Hematopoietic multipotent progenitor cell treated with erythropoietin and hydrocortisone succinate and interleukin-3 and kit ligand, for 6 days (in vitro differentiated cells): ENCODE measurements at regions not wholly inside any gene's neighbourhood (a gene's known extent, or its start where the extent isn't known, plus 50 kb on each side); places are given as distances from the start of the nearest gene placed in this dataset.
A peak's percentile ranks its signal among the peaks of the same experiment; 100 is the strongest.
"Not testable (repeated sequence)": the region's sequence is repeated elsewhere in the genome, so short reads cannot be mapped to it uniquely, and the experiment has no call there.

ENCODE experiments used
- DNase-seq: peaks from one replicate; pipeline ENCODE4 v3.0.0-alpha.2; 2015

GRCh38 chr1:83208540-83208939, 790.4 kb downstream of the TTLL7 start:
- not testable (repeated sequence) for DNase-seq

- DNase-seq, result not testable (repeated sequence)
These were observed 804.3 kb downstream of the TTLL7 start for GRCh38 chr1:83194610-83195009.

- DNase-seq, result not testable (repeated sequence)
These were observed 816.8 kb downstream of the TTLL7 start for GRCh38 chr1:83182033-83182728.

- DNase-seq, result not testable (repeated sequence)
These were observed 818.3 kb downstream of the TTLL7 start for GRCh38 chr1:83180621-83181020.

- not testable (repeated sequence) for DNase-seq
These were observed 831.3 kb downstream of the TTLL7 start for GRCh38 chr1:83167634-83168033.

GRCh38 chr1:83163879-83164475, 835.0 kb downstream of the TTLL7 start:
- DNase-seq, result not testable (repeated sequence)

- DNase-seq, result not testable (repeated sequence)
These were observed 840.0 kb downstream of the TTLL7 start for GRCh38 chr1:83158924-83159323.

- not testable (repeated sequence) for DNase-seq
These were observed 844.6 kb downstream of the TTLL7 start for GRCh38 chr1:83154306-83154705.

- DNase-seq, result not testable (repeated sequence)
These were observed 847.6 kb downstream of the TTLL7 start for GRCh38 chr1:83151167-83151898.

- DNase-seq, result not testable (repeated sequence)
These were observed 848.5 kb downstream of the TTLL7 start for GRCh38 chr1:83150479-83150878.

GRCh38 chr1:83145820-83146219, 853.1 kb downstream of the TTLL7 start:
- not testable (repeated sequence) for DNase-seq

GRCh38 chr1:83142802-83143201, 856.1 kb downstream of the TTLL7 start:
- peak; percentile 12 for DNase-seq

GRCh38 chr1:83135524-83136157, 863.3 kb downstream of the TTLL7 start:
- DNase-seq, result not testable (repeated sequence)

- DNase-seq, result not testable (repeated sequence)
These were observed 864.5 kb downstream of the TTLL7 start for GRCh38 chr1:83134322-83135014.

- no peak for DNase-seq
These were observed 867.3 kb downstream of the TTLL7 start for GRCh38 chr1:83131692-83131955.

GRCh38 chr1:83130886-83131691, 867.8 kb downstream of the TTLL7 start:
- DNase-seq, result no peak

- DNase-seq, result no peak
These were observed 869.8 kb downstream of the TTLL7 start for GRCh38 chr1:83129107-83129506.

GRCh38 chr1:83125456-83125855, 873.5 kb downstream of the TTLL7 start:
- DNase-seq, result no peak

- DNase-seq, result no peak
These were observed 875.9 kb downstream of the TTLL7 start for GRCh38 chr1:83123019-83123418.

- DNase-seq, result no peak
These were observed 880.5 kb downstream of the TTLL7 start for GRCh38 chr1:83118472-83118871.

GRCh38 chr1:83117030-83117429, 881.9 kb downstream of the TTLL7 start:
- not testable (repeated sequence) for DNase-seq

- no peak for DNase-seq
These were observed 883.1 kb downstream of the TTLL7 start for GRCh38 chr1:83115785-83116184.
